ENCODE measurements at regions not wholly inside any gene's neighbourhood (a gene's known extent, or its start where the extent isn't known, plus 50 kb on each side); places are given as distances from the start of the nearest gene placed in this dataset.

GRCh38 chr2:33873076-33873605 lies 274.0 kb upstream of the FAM98A start:
- 86 to 90% (median 87%) methylated on average over 1 of the region's 1 CpG for WGBS, 4 donors

GRCh38 chr2:33859811-33860461 lies 260.8 kb upstream of the FAM98A start:
- ATAC-seq (no peak), DNase-seq (no peak)
- H3K4me3 ChIP-seq = peak overlapping the region in 1 of 12 donors; percentile 8
- no peaks in the 10 kb centered on the region for H3K4me1 ChIP-seq
- H3K27ac ChIP-seq = peak overlapping the region in 1 of 12 donors; percentile 6
- intact Hi-C loops (cut with DNase I) = no loop called here
- H3K27me3 ChIP-seq = no peaks in the 10 kb centered on the region
- no peaks in the 10 kb centered on the region for H3K9me3 ChIP-seq
- WGBS, 4 donors = 47 to 59% (median 50%) methylated on average over 11 of the region's 11 CpGs
- TF ChIP-seq POLR2A (IDR thresholded peaks at IDR 0.05) (no peak), CTCF (IDR thresholded peaks at IDR 0.05) (no peak)
- no peaks in the 10 kb centered on the region for H3K36me3 ChIP-seq

More at GRCh38 chr2:33873076-33873605, 274.0 kb upstream of the FAM98A start:
- Histone ChIP-seq H3K4me1 (peaks cover 0 to 14% (median 3%) of the 10 kb centered on the region in 12 donors), H3K27ac (no peak overlapping the region), H3K36me3 (no peaks in the 10 kb centered on the region), H3K9me3 (peaks cover 0 to 38% (median 9%) of the 10 kb centered on the region in 12 donors), H3K4me3 (no peak overlapping the region), H3K27me3 (no peaks in the 10 kb centered on the region)
- intact Hi-C loops (cut with DNase I) = no loop called here
- DNase-seq = no peak
- no peak for ATAC-seq
- no peak for TF ChIP-seq CTCF (IDR thresholded peaks at IDR 0.05)
- no peak for TF ChIP-seq POLR2A (IDR thresholded peaks at IDR 0.05)

- intact Hi-C loops (cut with DNase I) = no loop called here
- H3K27ac ChIP-seq = no peak overlapping the region
- no peaks in the 10 kb centered on the region for H3K36me3 ChIP-seq
- no peak overlapping the region for H3K4me3 ChIP-seq
- H3K9me3 ChIP-seq = peaks cover 0 to 7% (median 0%) of the 10 kb centered on the region in 12 donors
- WGBS, 4 donors = 59 to 63% (median 62%) methylated on average over 6 of the region's 6 CpGs
- TF ChIP-seq CTCF (IDR thresholded peaks at IDR 0.05) (no peak), POLR2A (IDR thresholded peaks at IDR 0.05) (no peak)
- no peaks in the 10 kb centered on the region for H3K4me1 ChIP-seq
- ATAC-seq = no peak
- H3K27me3 ChIP-seq = no peaks in the 10 kb centered on the region
- DNase-seq = no peak
These were observed 260.1 kb upstream of the FAM98A start for GRCh38 chr2:33859176-33859575.

- intact Hi-C loops (cut with DNase I) = no loop called here
- H3K4me1 ChIP-seq = no peaks in the 10 kb centered on the region
- H3K27me3 ChIP-seq = no peaks in the 10 kb centered on the region
- H3K4me3 ChIP-seq = no peak overlapping the region
- peaks cover 0 to 25% (median 9%) of the 10 kb centered on the region in 12 donors for H3K9me3 ChIP-seq
- TF ChIP-seq CTCF (IDR thresholded peaks at IDR 0.05) (no peak), POLR2A (IDR thresholded peaks at IDR 0.05) (no peak)
- WGBS, 4 donors = 92 to 95% (median 93%) methylated on average over 2 of the region's 2 CpGs
- no peak overlapping the region for H3K27ac ChIP-seq
- no peak for ATAC-seq
- DNase-seq = no peak
- H3K36me3 ChIP-seq = no peaks in the 10 kb centered on the region
These were observed 249.4 kb upstream of the FAM98A start for GRCh38 chr2:33848486-33848885.
